GM06990 (cell line): ENCODE measurements at regions not wholly inside any gene's neighbourhood (a gene's known extent, or its start where the extent isn't known, plus 50 kb on each side); places are given as distances from the start of the nearest gene placed in this dataset.

Experiments
- DNase-seq: peaks from one replicate; pipeline ENCODE4 v3.0.0-alpha.2; 2011; ENCODE audit not compliant: insufficient read length; ENCODE audit errors: extremely low read depth
- H3K27me3 ChIP-seq: replicated peaks from 2 replicates; pipeline ENCODE4 v1.6.0; 2011; ENCODE audit warnings: low read length; ENCODE audit not compliant: control insufficient read depth, insufficient read depth
- H3K36me3 ChIP-seq: 2 replicates; pipeline ENCODE4 v1.5.1; 2011; ENCODE audit warnings: low read length; ENCODE audit not compliant: control insufficient read depth, insufficient read depth
- H3K4me3 ChIP-seq: replicated peaks from 2 replicates; pipeline ENCODE4 v1.5.1; 2011; ENCODE audit warnings: low read depth, mild to moderate bottlenecking, control low read depth, low read length
- CTCF ChIP-seq: IDR thresholded peaks from 2 replicates; pipeline ENCODE4 v1.5.1; 2011; ENCODE audit warnings: low read length, control low read depth, mild to moderate bottlenecking, inconsistent platforms; ENCODE audit not compliant: insufficient read depth, poor library complexity, severe bottlenecking

DNA sequence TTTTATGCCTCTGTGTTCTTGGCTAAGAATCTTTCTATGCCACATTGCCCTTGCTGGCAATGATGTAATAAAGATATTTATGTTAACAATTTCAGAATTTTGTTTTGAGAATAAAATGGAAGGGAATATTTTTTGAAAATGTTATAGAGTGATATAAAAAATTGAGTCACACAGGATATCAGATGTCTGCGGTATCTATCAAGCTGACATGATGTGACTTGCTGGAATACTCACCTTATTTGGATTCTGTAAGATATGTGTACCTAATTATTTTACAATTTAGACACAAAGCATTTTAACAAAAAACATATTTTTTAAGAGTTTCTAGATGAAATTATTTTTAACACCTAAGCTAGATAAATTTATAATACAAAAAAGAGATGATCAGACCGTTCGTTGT, 660.0 kb upstream of the B3GALT2 start:
- Histone ChIP-seq H3K4me3 (no peak overlapping the region), H3K27me3 (no peaks in the 10 kb centered on the region), H3K36me3 (no peaks in the 10 kb centered on the region)
- no peak for DNase-seq
- no peak for TF ChIP-seq CTCF

DNA sequence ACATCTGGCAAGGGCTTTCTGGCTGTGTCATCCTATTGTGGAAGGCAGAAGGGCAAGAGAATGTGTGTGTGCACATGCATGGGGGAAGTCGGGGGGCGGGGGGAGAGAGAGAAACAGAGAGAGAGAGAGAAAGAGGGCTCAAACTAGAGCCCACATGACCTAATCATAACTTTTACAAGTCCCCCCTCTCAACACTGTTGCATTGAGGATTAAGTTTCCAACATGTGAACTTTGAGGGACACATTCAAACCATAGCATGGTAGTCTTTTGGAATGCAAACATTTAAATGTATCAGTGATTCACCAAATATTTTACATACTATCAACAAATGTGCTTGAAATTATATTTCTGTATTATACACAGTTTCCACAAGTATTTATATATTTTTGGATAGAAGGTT, 655.4 kb upstream of the B3GALT2 start:
- DNase-seq = no peak
- H3K36me3 ChIP-seq = no peaks in the 10 kb centered on the region
- no peak for TF ChIP-seq CTCF
- H3K4me3 ChIP-seq = no peak overlapping the region
- no peaks in the 10 kb centered on the region for H3K27me3 ChIP-seq

DNA sequence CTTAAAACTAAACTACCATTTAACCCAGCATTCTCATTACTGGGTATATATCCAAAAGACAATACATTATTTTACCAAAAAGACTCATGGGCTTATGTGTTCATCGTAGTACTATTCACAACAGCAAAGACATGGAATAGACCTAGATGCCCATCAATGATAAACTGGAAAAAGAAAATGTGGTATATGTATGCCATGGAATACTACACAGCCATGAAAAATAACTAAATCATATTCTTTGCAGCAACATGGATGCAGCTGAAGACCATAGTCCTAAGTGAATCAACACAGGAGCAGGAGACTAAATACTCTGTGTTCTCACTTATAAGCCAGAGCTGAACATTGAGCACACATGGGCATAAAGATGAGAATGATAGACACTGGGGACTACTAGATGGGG, 645.1 kb upstream of the B3GALT2 start:
- no peak for TF ChIP-seq CTCF
- H3K36me3 ChIP-seq = no peaks in the 10 kb centered on the region
- H3K27me3 ChIP-seq = no peaks in the 10 kb centered on the region
- DNase-seq = no peak
- no peak overlapping the region for H3K4me3 ChIP-seq

GRCh38 chr1:193827516-193827915, 641.1 kb upstream of the B3GALT2 start:
- DNase-seq = no peak
- Histone ChIP-seq H3K27me3 (no peaks in the 10 kb centered on the region), H3K36me3 (no peaks in the 10 kb centered on the region), H3K4me3 (no peak overlapping the region)
- no peak for TF ChIP-seq CTCF

DNA sequence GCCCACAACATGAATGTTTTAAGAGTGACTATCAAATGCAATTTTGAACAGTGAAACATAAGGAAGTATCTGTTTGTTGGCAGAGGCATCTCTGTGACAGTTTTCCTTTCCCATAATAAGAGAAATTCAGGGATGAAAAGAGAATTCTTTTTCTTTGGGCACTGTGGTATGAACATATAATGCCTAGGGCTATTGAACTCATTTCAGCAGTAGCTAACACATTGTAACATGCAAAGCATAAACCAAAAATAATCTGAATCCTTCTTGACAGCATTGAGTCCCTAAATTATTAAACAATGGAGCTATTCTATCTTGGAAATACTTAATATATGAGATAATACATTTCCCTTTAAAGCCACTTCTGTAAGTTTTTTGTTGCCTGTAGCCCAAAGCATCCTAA, 633.0 kb upstream of the B3GALT2 start:
- no peak for DNase-seq
- no peaks in the 10 kb centered on the region for H3K27me3 ChIP-seq
- H3K36me3 ChIP-seq = no peaks in the 10 kb centered on the region
- TF ChIP-seq CTCF = no peak
- no peak overlapping the region for H3K4me3 ChIP-seq

- no peak for TF ChIP-seq CTCF
- DNase-seq = no peak
- H3K4me3 ChIP-seq = no peak overlapping the region
- H3K27me3 ChIP-seq = no peaks in the 10 kb centered on the region
- no peaks in the 10 kb centered on the region for H3K36me3 ChIP-seq
These were observed 620.8 kb upstream of the B3GALT2 start for GRCh38 chr1:193807208-193807607.
